ENCODE measurements at regions not wholly inside any gene's neighbourhood (a gene's known extent, or its start where the extent isn't known, plus 50 kb on each side); places are given as distances from the start of the nearest gene placed in this dataset.

GRCh38 chr1:228935198-228935663, 200.0 kb downstream of the RHOU start:
- DNase-seq: no peak
- H3K27me3 ChIP-seq (ENCODE audit: control insufficient read depth in 1 of 2, insufficient read depth in 1 of 2, low read length in 2 of 2): peaks cover 19 to 49% of the 10 kb centered on the region in 2 experiments
- no peak overlapping the region for H3K4ac ChIP-seq (ENCODE audit: low read depth in 1 of 2, low read length in 2 of 2)
- H3K18ac ChIP-seq (ENCODE audit: low read depth in 1 of 2, low read length in 2 of 2): no peak overlapping the region
- no peak overlapping the region for H2BK120ac ChIP-seq (ENCODE audit: low read depth, low read length)
- H2AK5ac ChIP-seq (ENCODE audit: low read length, severe bottlenecking): no peak overlapping the region
- no peak overlapping the region for H3K14ac ChIP-seq (ENCODE audit: low read length in 2 of 2)
- no peak overlapping the region for H3K27ac ChIP-seq (ENCODE audit: low read length, poor library complexity, severe bottlenecking)
- no peak overlapping the region for H2BK5ac ChIP-seq (ENCODE audit: low read depth, low read length, poor library complexity, severe bottlenecking)
- no peak overlapping the region for H2AFZ ChIP-seq (ENCODE audit: low read depth, low read length)
- no peaks in the 10 kb centered on the region for H3K9me3 ChIP-seq (ENCODE audit: control insufficient read depth, low read length)
- WGBS: 59% methylated on average over 3 of the region's 4 CpGs
- H2BK15ac ChIP-seq (ENCODE audit: low read depth, poor library complexity, severe bottlenecking): no peak overlapping the region
- H2BK12ac ChIP-seq (ENCODE audit: low read length in 2 of 2): no peak overlapping the region
- H3K9ac ChIP-seq (ENCODE audit: low read length): no peak overlapping the region
- H4K91ac ChIP-seq (ENCODE audit: low read length): no peak overlapping the region
- no peak overlapping the region for H3K4me2 ChIP-seq (ENCODE audit: low read length, poor library complexity, severe bottlenecking)
- H3K36me3 ChIP-seq (ENCODE audit: control insufficient read depth in 1 of 2, insufficient read depth in 2 of 2, low read depth in 1 of 2, low read length in 2 of 2): no peaks in the 10 kb centered on the region
- H4K8ac ChIP-seq (ENCODE audit: low read length): no peak overlapping the region
- no peak overlapping the region for H3K4me3 ChIP-seq (ENCODE audit: insufficient read depth in 1 of 2, low read depth in 1 of 2, low read length in 2 of 2)
- no peaks in the 10 kb centered on the region for H3K79me1 ChIP-seq (replicated peaks; ENCODE audit: low read length, poor library complexity, severe bottlenecking)
- H3K23ac ChIP-seq (ENCODE audit: low read length in 2 of 2): no peak overlapping the region
- H3K4me1 ChIP-seq (ENCODE audit: control insufficient read depth, insufficient read depth, low read depth, low read length): peaks cover 2% of the 10 kb centered on the region

GRCh38 chr1:228935855-228936727, 200.8 kb downstream of the RHOU start:
- Histone ChIP-seq H2BK15ac (ENCODE audit: low read depth, poor library complexity, severe bottlenecking) (no peak overlapping the region), H2BK120ac (ENCODE audit: low read depth, low read length) (no peak overlapping the region), H3K14ac (ENCODE audit: low read length in 2 of 2) (peak overlapping the region in 1 of 2 experiments; percentile 53), H3K36me3 (ENCODE audit: control insufficient read depth in 1 of 2, insufficient read depth in 2 of 2, low read depth in 1 of 2, low read length in 2 of 2) (no peaks in the 10 kb centered on the region), H2AK5ac (ENCODE audit: low read length, severe bottlenecking) (no peak overlapping the region), H4K91ac (ENCODE audit: low read length) (no peak overlapping the region), H2AFZ (ENCODE audit: low read depth, low read length) (no peak overlapping the region), H3K4me3 (ENCODE audit: insufficient read depth in 1 of 2, low read depth in 1 of 2, low read length in 2 of 2) (no peak overlapping the region), H3K9ac (ENCODE audit: low read length) (no peak overlapping the region), H3K27ac (ENCODE audit: low read length, poor library complexity, severe bottlenecking) (no peak overlapping the region), H3K4me1 (ENCODE audit: control insufficient read depth, insufficient read depth, low read depth, low read length) (peaks cover 2% of the 10 kb centered on the region), H3K4ac (ENCODE audit: low read depth in 1 of 2, low read length in 2 of 2) (no peak overlapping the region), H2BK12ac (ENCODE audit: low read length in 2 of 2) (no peak overlapping the region), H3K18ac (ENCODE audit: low read depth in 1 of 2, low read length in 2 of 2) (no peak overlapping the region), H3K9me3 (ENCODE audit: control insufficient read depth, low read length) (no peaks in the 10 kb centered on the region), H3K79me1 (replicated peaks; ENCODE audit: low read length, poor library complexity, severe bottlenecking) (no peaks in the 10 kb centered on the region), H4K8ac (ENCODE audit: low read length) (no peak overlapping the region), H3K4me2 (ENCODE audit: low read length, poor library complexity, severe bottlenecking) (no peak overlapping the region), H3K23ac (ENCODE audit: low read length in 2 of 2) (no peak overlapping the region), H2BK5ac (ENCODE audit: low read depth, low read length, poor library complexity, severe bottlenecking) (no peak overlapping the region), H3K27me3 (ENCODE audit: control insufficient read depth in 1 of 2, insufficient read depth in 1 of 2, low read length in 2 of 2) (peaks cover 19 to 42% of the 10 kb centered on the region in 2 experiments)
- 78% methylated on average over 14 of the region's 15 CpGs for WGBS
- DNase-seq: no peak

- Histone ChIP-seq H3K23ac (ENCODE audit: low read length in 2 of 2) (no peak overlapping the region), H3K4me3 (ENCODE audit: insufficient read depth in 1 of 2, low read depth in 1 of 2, low read length in 2 of 2) (no peak overlapping the region), H3K36me3 (ENCODE audit: control insufficient read depth in 1 of 2, insufficient read depth in 2 of 2, low read depth in 1 of 2, low read length in 2 of 2) (no peaks in the 10 kb centered on the region), H3K27me3 (ENCODE audit: control insufficient read depth in 1 of 2, insufficient read depth in 1 of 2, low read length in 2 of 2) (peaks cover 12 to 34% of the 10 kb centered on the region in 2 experiments), H3K9ac (ENCODE audit: low read length) (no peak overlapping the region), H3K79me1 (replicated peaks; ENCODE audit: low read length, poor library complexity, severe bottlenecking) (no peaks in the 10 kb centered on the region), H3K9me3 (ENCODE audit: control insufficient read depth, low read length) (no peaks in the 10 kb centered on the region), H2BK120ac (ENCODE audit: low read depth, low read length) (no peak overlapping the region), H3K4me2 (ENCODE audit: low read length, poor library complexity, severe bottlenecking) (no peak overlapping the region), H3K4me1 (ENCODE audit: control insufficient read depth, insufficient read depth, low read depth, low read length) (peaks cover 2% of the 10 kb centered on the region), H3K27ac (ENCODE audit: low read length, poor library complexity, severe bottlenecking) (no peak overlapping the region), H4K91ac (ENCODE audit: low read length) (no peak overlapping the region), H2BK5ac (ENCODE audit: low read depth, low read length, poor library complexity, severe bottlenecking) (no peak overlapping the region), H4K8ac (ENCODE audit: low read length) (no peak overlapping the region), H3K14ac (ENCODE audit: low read length in 2 of 2) (no peak overlapping the region), H3K18ac (ENCODE audit: low read depth in 1 of 2, low read length in 2 of 2) (no peak overlapping the region), H2AK5ac (ENCODE audit: low read length, severe bottlenecking) (no peak overlapping the region), H2AFZ (ENCODE audit: low read depth, low read length) (no peak overlapping the region), H2BK15ac (ENCODE audit: low read depth, poor library complexity, severe bottlenecking) (no peak overlapping the region), H3K4ac (ENCODE audit: low read depth in 1 of 2, low read length in 2 of 2) (no peak overlapping the region), H2BK12ac (ENCODE audit: low read length in 2 of 2) (no peak overlapping the region)
- no peak for DNase-seq
- 92% methylated on average over 4 of the region's 6 CpGs for WGBS
Measured at GRCh38 chr1:228936881-228937280, 201.6 kb downstream of the RHOU start.

- no peak overlapping the region for H3K18ac ChIP-seq (ENCODE audit: low read depth in 1 of 2, low read length in 2 of 2)
- H2BK12ac ChIP-seq (ENCODE audit: low read length in 2 of 2): no peak overlapping the region
- DNase-seq: no peak
- H2BK5ac ChIP-seq (ENCODE audit: low read depth, low read length, poor library complexity, severe bottlenecking): no peak overlapping the region
- H4K91ac ChIP-seq (ENCODE audit: low read length): no peak overlapping the region
- H3K4ac ChIP-seq (ENCODE audit: low read depth in 1 of 2, low read length in 2 of 2): no peak overlapping the region
- peaks cover 2% of the 10 kb centered on the region for H3K4me1 ChIP-seq (ENCODE audit: control insufficient read depth, insufficient read depth, low read depth, low read length)
- H2BK15ac ChIP-seq (ENCODE audit: low read depth, poor library complexity, severe bottlenecking): no peak overlapping the region
- no peak overlapping the region for H3K9ac ChIP-seq (ENCODE audit: low read length)
- peaks cover 9 to 29% of the 10 kb centered on the region in 2 experiments for H3K27me3 ChIP-seq (ENCODE audit: control insufficient read depth in 1 of 2, insufficient read depth in 1 of 2, low read length in 2 of 2)
- no peak overlapping the region for H3K4me2 ChIP-seq (ENCODE audit: low read length, poor library complexity, severe bottlenecking)
- H3K27ac ChIP-seq (ENCODE audit: low read length, poor library complexity, severe bottlenecking): no peak overlapping the region
- H2AFZ ChIP-seq (ENCODE audit: low read depth, low read length): no peak overlapping the region
- H4K8ac ChIP-seq (ENCODE audit: low read length): peak overlapping the region; percentile 59
- no peak overlapping the region for H3K14ac ChIP-seq (ENCODE audit: low read length in 2 of 2)
- no peak overlapping the region for H2AK5ac ChIP-seq (ENCODE audit: low read length, severe bottlenecking)
- H3K9me3 ChIP-seq (ENCODE audit: control insufficient read depth, low read length): no peaks in the 10 kb centered on the region
- H3K36me3 ChIP-seq (ENCODE audit: control insufficient read depth in 1 of 2, insufficient read depth in 2 of 2, low read depth in 1 of 2, low read length in 2 of 2): no peaks in the 10 kb centered on the region
- H3K4me3 ChIP-seq (ENCODE audit: insufficient read depth in 1 of 2, low read depth in 1 of 2, low read length in 2 of 2): no peak overlapping the region
- H3K79me1 ChIP-seq (replicated peaks; ENCODE audit: low read length, poor library complexity, severe bottlenecking): no peaks in the 10 kb centered on the region
- H3K23ac ChIP-seq (ENCODE audit: low read length in 2 of 2): no peak overlapping the region
- 94% methylated on average over 11 of the region's 12 CpGs for WGBS
- H2BK120ac ChIP-seq (ENCODE audit: low read depth, low read length): no peak overlapping the region
Measured at GRCh38 chr1:228937351-228937750, 202.1 kb downstream of the RHOU start.
